K562 (cell line): ENCODE measurements at regions not wholly inside any gene's neighbourhood (a gene's known extent, or its start where the extent isn't known, plus 50 kb on each side); places are given as distances from the start of the nearest gene placed in this dataset.

Experiments used
- ATAC-seq: fragments of 200-7000 bp; cut with Tn5 transposase; 3 replicates; pipeline ENCODE4 v1.9.1; 2020; ENCODE audit warnings: moderate library complexity
- BruUV-seq: library from RNA; stranded (reverse); fragments of 400-500 nt; replicated peaks from 2 replicates; lab custom pipeline; 2021; lab: Mats Ljungman, UMichigan
- CTCF ChIA-PET: fragments of 300-600 bp; formaldehyde crosslinking; extraction: SDS; loops from one replicate; lab custom pipeline; 2021; ENCODE audit warnings: low intra/inter-chr PET ratio; lab: Yijun Ruan, JAX
- POLR2A ChIA-PET: fragments of 300-600, 350-650 bp; sonication (Branson Sonifier 250); formaldehyde crosslinking; extraction: SDS; loops from one replicate; lab custom pipeline; 2021; ENCODE audit warnings: antibody characterized with exemption, inconsistent platforms; lab: Yijun Ruan, JAX
- DNase-seq, 4 experiments: peaks; one replicate each; pipeline versions ENCODE4 v3.0.0 to v3.0.0-alpha.2; 2011 to 2018; ENCODE audit warnings: low spot score in 3 of 4, mixed read lengths in 3 of 4; ENCODE audit errors: extremely low read depth in 1 of 4
- FAIRE-seq: peaks from 2 replicates; lab custom pipeline; 2011; peaks lifted over from hg19 to GRCh38; lab: Jason Lieb, UNC
- H2AFZ ChIP-seq: 2 replicates; pipeline ENCODE4 v1.6.0; 2011; ENCODE audit warnings: low read depth, low read length, control low read depth, inconsistent platforms
- H3K27ac ChIP-seq: fragments of 200-600 bp; 3 replicates; pipeline ENCODE4 v1.8.0; 2011; ENCODE audit warnings: low read depth, mild to moderate bottlenecking, control low read depth, inconsistent platforms, low read length, moderate library complexity, mixed read lengths; ENCODE audit errors: extremely low read depth
- H3K27me3 ChIP-seq, 2 experiments: fragments of 300-600 bp in 1 of 2; 2 replicates in 1 of 2; 3 replicates in 1 of 2; pipeline versions ENCODE4 v1.6.0 to v1.8.0; 2011; ENCODE audit warnings: inconsistent platforms in 2 of 2, low read length in 2 of 2, mild to moderate bottlenecking in 1 of 2, mixed read lengths in 1 of 2, moderate library complexity in 1 of 2; ENCODE audit not compliant: control insufficient read depth in 2 of 2, insufficient read depth in 2 of 2
- H3K36me3 ChIP-seq: fragments of 300-600 bp; 3 replicates; pipeline ENCODE4 v1.8.0; 2011; ENCODE audit warnings: mild to moderate bottlenecking, low read length, inconsistent platforms; ENCODE audit not compliant: control insufficient read depth, insufficient read depth
- H3K4me1 ChIP-seq, 2 experiments: fragments of 200-600 bp in 1 of 2; replicated peaks in 1 of 2; 2 replicates in 1 of 2; 3 replicates in 1 of 2; pipeline versions ENCODE4 v1.5.1 to v1.8.0; 2011; ENCODE audit warnings: inconsistent platforms in 2 of 2, low read length in 2 of 2, mild to moderate bottlenecking in 1 of 2, mixed read lengths in 1 of 2, moderate library complexity in 1 of 2; ENCODE audit not compliant: control insufficient read depth in 2 of 2, insufficient read depth in 2 of 2
- H3K4me2 ChIP-seq: 2 replicates; pipeline ENCODE4 v1.6.1; 2011; ENCODE audit warnings: low read length, control low read depth, inconsistent platforms, mixed read lengths; ENCODE audit not compliant: insufficient read depth
- H3K4me3 ChIP-seq: fragments of 200-600 bp; sonication (generic), shearing (Covaris generic); 2 replicates; pipeline ENCODE4 v1.5.1; 2016; ENCODE audit warnings: control low read depth, inconsistent platforms
- H3K79me2 ChIP-seq: fragments of 200-600 bp; 3 replicates; pipeline ENCODE4 v1.8.0; 2011; ENCODE audit warnings: low read length, inconsistent platforms; ENCODE audit not compliant: control insufficient read depth, insufficient read depth
- H3K9ac ChIP-seq, 2 experiments: 2 replicates each; pipeline versions ENCODE4 v1.6.0 to v1.6.1; 2011; ENCODE audit warnings: low read depth in 2 of 2, low read length in 2 of 2, control low read depth in 1 of 2, inconsistent platforms in 1 of 2, mild to moderate bottlenecking in 1 of 2, mixed read lengths in 1 of 2; ENCODE audit not compliant: insufficient read depth in 1 of 2
- H3K9me1 ChIP-seq: one replicate; pipeline ENCODE4 v1.6.0; 2011; ENCODE audit warnings: inconsistent platforms, mild to moderate bottlenecking, low read length, moderate library complexity; ENCODE audit not compliant: control insufficient read depth, insufficient read depth
- H3K9me3 ChIP-seq: replicated peaks from 2 replicates; pipeline ENCODE4 v1.5.1; 2011; ENCODE audit warnings: low read depth, low read length, inconsistent platforms; ENCODE audit not compliant: control insufficient read depth, insufficient read depth
- H4K20me1 ChIP-seq: replicated peaks from 2 replicates; pipeline ENCODE4 v1.6.1; 2011; ENCODE audit warnings: low read length, inconsistent platforms, mixed read lengths; ENCODE audit not compliant: control insufficient read depth, insufficient read depth
- ATF1 ChIP-seq, 2 experiments: fragments of 450-650 bp in 1 of 2; IDR thresholded peaks; 2 replicates each; pipeline ENCODE4 v1.6.1; 2016; ENCODE audit warnings: missing compliant biosample characterization in 1 of 2, missing genetic modification characterization in 1 of 2
- CGGBP1 ChIP-seq: fragments of 250-450 bp; sonication (Bioruptor Pico); IDR thresholded peaks from 2 replicates; pipeline ENCODE4 v1.9.0; 2021; ENCODE audit warnings: mild to moderate bottlenecking
- CREB1 ChIP-seq, 2 experiments: sonication (generic) in 1 of 2; formaldehyde crosslinking in 1 of 2; IDR thresholded peaks; 2 replicates each; pipeline versions ENCODE4 v1.6.1 to v1.8.0; 2012 to 2022; ENCODE audit warnings: inconsistent platforms in 1 of 2, mild to moderate bottlenecking in 1 of 2, missing genetic modification reagents in 1 of 2, moderate library complexity in 1 of 2
- CREM ChIP-seq: IDR thresholded peaks from 2 replicates; pipeline ENCODE4 v1.6.1; 2014; ENCODE audit warnings: antibody characterized with exemption, low read depth
- E2F8 ChIP-seq: fragments of 450-650 bp; IDR thresholded peaks from 2 replicates; pipeline ENCODE4 v1.7.1; 2018; ENCODE audit warnings: mild to moderate bottlenecking, low read depth; ENCODE audit not compliant: partially characterized antibody
- KDM4B ChIP-seq, 2 experiments: fragments of 450-650 bp in 1 of 2; sonication (generic) in 1 of 2; IDR thresholded peaks; 2 replicates each; pipeline ENCODE4 v1.6.1; 2016 to 2017; ENCODE audit warnings: borderline replicate concordance in 2 of 2, antibody characterized with exemption in 1 of 2, low read depth in 1 of 2, mild to moderate bottlenecking in 1 of 2
- MED1 ChIP-seq: sonication (generic); formaldehyde crosslinking; IDR thresholded peaks from 2 replicates; pipeline ENCODE4 v1.8.1; 2023; ENCODE audit warnings: missing genetic modification reagents, borderline replicate concordance
- SFPQ ChIP-seq: fragments of 200-400 bp; formaldehyde crosslinking; IDR thresholded peaks from 2 replicates; pipeline ENCODE4 v1.6.1; 2017; ENCODE audit warnings: mild to moderate bottlenecking, low read depth, low read length, moderate library complexity
- ZC3H4 ChIP-seq: sonication (generic); formaldehyde crosslinking; IDR thresholded peaks from 2 replicates; pipeline ENCODE4 v1.9.0; 2021; ENCODE audit warnings: missing genetic modification reagents, borderline replicate concordance
- WGBS: fragments of 100-300 bp; shearing (Covaris generic); methylation state at CpG from one replicate; pipeline ENCODE4 v1.1.6; 2016; ENCODE audit warnings: low coverage, mixed read lengths; ENCODE audit not compliant: insufficient coverage; ENCODE audit errors: missing lambda C conversion rate; 5-methylcytosine and 5-hydroxymethylcytosine counted together
- in situ Hi-C: fragments of 300-500 bp; cut with MboI; formaldehyde crosslinking; loops from 4 replicates; pipeline ENCODE4 v1.15.0; 2018; ENCODE audit warnings: inconsistent platforms, mixed read lengths
- intact Hi-C: fragments of 100-400 bp; cut with micrococcal nuclease; formaldehyde crosslinking; loops from 2 replicates; pipeline ENCODE4 v1.14.2; 2022

GRCh38 chr10:31149835-31150512 is 118.3 kb upstream of the ZNF438 start:
- CTCF ChIA-PET, result no interaction called here
- Histone ChIP-seq H3K36me3 (no peaks in the 10 kb centered on the region), H3K9me1 (no peaks in the 10 kb centered on the region), H3K27ac (no peak overlapping the region), H4K20me1 (no peaks in the 10 kb centered on the region), H3K4me3 (no peak overlapping the region), H3K4me1 (no peaks in the 10 kb centered on the region), H3K79me2 (no peaks in the 10 kb centered on the region), H3K9ac (no peak overlapping the region), H3K27me3 (peaks cover 10 to 15% of the 10 kb centered on the region in 2 experiments; a peak in 4 of 5 replicates), H2AFZ (no peak overlapping the region), H3K4me2 (no peak overlapping the region), H3K9me3 (no peaks in the 10 kb centered on the region)
- intact Hi-C loops, result no loop called here
- POLR2A ChIA-PET, result no interaction called here
- FAIRE-seq (no peak), ATAC-seq (no peak), DNase-seq (no peak)
- WGBS, result 7% methylated on average over 8 of the region's 8 CpGs
- no TSS peak for BruUV-seq
- TF ChIP-seq CREB1 (IDR thresholded peaks at IDR 0.05) (peak; percentile 50; the same call in 1 of the 2 replicates), CREB1 (CRISPR knock-in tag; IDR thresholded peaks at IDR 0.05) (no peak), ATF1 (CRISPR knock-in tag; IDR thresholded peaks at IDR 0.05) (no peak), ATF1 (tag; IDR thresholded peaks at IDR 0.05) (peak; percentile 49; the same call in 1 of the 2 replicates), CREM (peak; percentile 46), KDM4B (IDR thresholded peaks at IDR 0.05; ENCODE audit: borderline replicate concordance in 2 of 2, low read depth in 1 of 2) (no peak)
- in situ Hi-C loops, result no loop called here

GRCh38 chr10:31151301-31151700 is 119.6 kb upstream of the ZNF438 start:
- DNase-seq, result no peak
- 3% methylated on average over 2 of the region's 2 CpGs for WGBS
- H3K4me3 ChIP-seq, result no peak overlapping the region
- no peaks in the 10 kb centered on the region for H4K20me1 ChIP-seq
- no TSS peak for BruUV-seq
- H3K9me3 ChIP-seq, result no peaks in the 10 kb centered on the region
- ChIA-PET CTCF (no interaction called here), POLR2A (no interaction called here)
- intact Hi-C loops, result no loop called here
- H3K36me3 ChIP-seq, result no peaks in the 10 kb centered on the region
- in situ Hi-C loops, result no loop called here
- no peaks in the 10 kb centered on the region for H3K4me1 ChIP-seq
- H3K9ac ChIP-seq, result no peak overlapping the region
- no peak overlapping the region for H3K27ac ChIP-seq
- no peak overlapping the region for H3K4me2 ChIP-seq
- H3K27me3 ChIP-seq, result peaks cover 4 to 6% of the 10 kb centered on the region in 2 experiments; a peak in 3 of 5 replicates
- no peaks in the 10 kb centered on the region for H3K79me2 ChIP-seq
- no peak for FAIRE-seq
- H2AFZ ChIP-seq, result no peak overlapping the region
- no peak for ATAC-seq
- H3K9me1 ChIP-seq, result no peaks in the 10 kb centered on the region
- TF ChIP-seq SFPQ (no peak), MED1 (no peak), CGGBP1 (CRISPR knock-in tag) (no peak), ZC3H4 (CRISPR knock-in tag) (no peak), E2F8 (no peak)
